ENCODE measurements at regions not wholly inside any gene's neighbourhood (a gene's known extent, or its start where the extent isn't known, plus 50 kb on each side); places are given as distances from the start of the nearest gene placed in this dataset.

GRCh38 chr1:25020173-25020845, 90.2 kb upstream of the RUNX3 start:
- Histone ChIP-seq H3F3A (ENCODE audit: insufficient read depth, low read length) (peaks cover 18% of the 10 kb centered on the region), H4K20me1 (ENCODE audit: insufficient read depth, low read length) (no peaks in the 10 kb centered on the region), H3K36me3 (replicated peaks; ENCODE audit: insufficient read depth, low read length) (no peaks in the 10 kb centered on the region), H3K9me3 (replicated peaks; ENCODE audit: insufficient read depth, low read length) (no peaks in the 10 kb centered on the region), H3K27ac (ENCODE audit: low read length) (no peak overlapping the region), H3K4me3 (ENCODE audit: low read length) (no peak overlapping the region), H3K9me2 (replicated peaks; ENCODE audit: insufficient read depth, low read length) (no peaks in the 10 kb centered on the region), H3K4me1 (ENCODE audit: low read length) (peaks cover 25% of the 10 kb centered on the region), H3K79me2 (ENCODE audit: low read length) (no peaks in the 10 kb centered on the region), H2AFZ (ENCODE audit: low read length) (no peak overlapping the region), H3K27me3 (replicated peaks; ENCODE audit: insufficient read depth, low read length) (no peaks in the 10 kb centered on the region), H3K9ac (ENCODE audit: low read length) (no peak overlapping the region), H3K4me2 (ENCODE audit: low read depth, low read length) (no peak overlapping the region)
- TF ChIP-seq CTCF (IDR thresholded peaks at IDR 0.05; ENCODE audit: low read length) (no peak), EZH2 (optimal IDR thresholded peaks at IDR 0.05; ENCODE audit: low read depth, low read length) (no peak), EZH2phosphoT487 (IDR thresholded peaks at IDR 0.05; ENCODE audit: low read length) (no peak)
- DNase-seq: no peak

DNA sequence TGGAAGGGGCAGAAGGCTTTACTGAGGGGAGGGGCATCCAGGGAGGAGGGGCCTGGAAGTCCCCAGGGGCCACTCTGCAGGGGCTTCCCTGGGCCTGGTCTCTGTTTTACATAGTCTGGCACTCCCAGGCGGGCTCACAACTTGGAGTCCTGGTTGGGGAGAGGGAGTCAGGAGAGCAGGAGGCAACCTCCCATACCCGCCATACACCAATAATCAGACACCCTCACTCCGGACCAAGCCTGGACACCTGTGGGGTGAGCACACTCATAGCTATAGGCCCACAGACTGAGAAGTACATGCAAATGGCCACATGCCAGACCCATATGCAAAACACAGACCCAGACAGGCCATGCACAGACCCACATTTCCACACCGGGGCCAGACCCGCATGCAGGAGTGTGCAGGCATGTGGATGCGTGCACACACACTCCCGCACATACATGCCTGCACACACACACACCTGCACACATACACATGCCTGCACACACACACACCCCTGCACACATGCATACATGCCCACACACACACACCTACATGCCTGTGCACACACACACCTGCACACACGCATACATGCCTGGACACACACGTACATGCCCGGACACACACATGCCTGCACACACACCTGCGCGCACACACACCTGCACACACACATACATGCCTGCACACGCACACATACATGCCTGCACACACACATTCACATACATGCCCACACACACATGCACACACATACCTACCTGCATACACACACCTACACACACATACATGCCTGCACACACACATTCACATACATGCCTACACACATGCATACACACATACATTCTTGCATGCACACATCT, 89.5 kb upstream of the RUNX3 start:
- no peak for DNase-seq
- Histone ChIP-seq H3K4me3 (ENCODE audit: low read length) (no peak overlapping the region), H3K79me2 (ENCODE audit: low read length) (no peaks in the 10 kb centered on the region), H3K4me1 (ENCODE audit: low read length) (peaks cover 25% of the 10 kb centered on the region), H2AFZ (ENCODE audit: low read length) (no peak overlapping the region), H3K9me3 (replicated peaks; ENCODE audit: insufficient read depth, low read length) (no peaks in the 10 kb centered on the region), H3K36me3 (replicated peaks; ENCODE audit: insufficient read depth, low read length) (no peaks in the 10 kb centered on the region), H3K9me2 (replicated peaks; ENCODE audit: insufficient read depth, low read length) (no peaks in the 10 kb centered on the region), H3K27me3 (replicated peaks; ENCODE audit: insufficient read depth, low read length) (no peaks in the 10 kb centered on the region), H3K9ac (ENCODE audit: low read length) (no peak overlapping the region), H3K27ac (ENCODE audit: low read length) (no peak overlapping the region), H4K20me1 (ENCODE audit: insufficient read depth, low read length) (no peaks in the 10 kb centered on the region), H3K4me2 (ENCODE audit: low read depth, low read length) (no peak overlapping the region), H3F3A (ENCODE audit: insufficient read depth, low read length) (peaks cover 18% of the 10 kb centered on the region)
- TF ChIP-seq CTCF (IDR thresholded peaks at IDR 0.05; ENCODE audit: low read length): no peak
- TF ChIP-seq EZH2phosphoT487 (IDR thresholded peaks at IDR 0.05; ENCODE audit: low read length): no peak
- TF ChIP-seq EZH2 (optimal IDR thresholded peaks at IDR 0.05; ENCODE audit: low read depth, low read length): no peak

GRCh38 chr1:25018943-25019336, 88.9 kb upstream of the RUNX3 start:
- TF ChIP-seq EZH2phosphoT487 (IDR thresholded peaks at IDR 0.05; ENCODE audit: low read length) (no peak), EZH2 (optimal IDR thresholded peaks at IDR 0.05; ENCODE audit: low read depth, low read length) (no peak), CTCF (IDR thresholded peaks at IDR 0.05; ENCODE audit: low read length) (no peak)
- Histone ChIP-seq H3K9me2 (replicated peaks; ENCODE audit: insufficient read depth, low read length) (no peaks in the 10 kb centered on the region), H3F3A (ENCODE audit: insufficient read depth, low read length) (peaks cover 18% of the 10 kb centered on the region), H3K4me2 (ENCODE audit: low read depth, low read length) (no peak overlapping the region), H3K36me3 (replicated peaks; ENCODE audit: insufficient read depth, low read length) (no peaks in the 10 kb centered on the region), H3K9me3 (replicated peaks; ENCODE audit: insufficient read depth, low read length) (no peaks in the 10 kb centered on the region), H3K9ac (ENCODE audit: low read length) (no peak overlapping the region), H3K4me3 (ENCODE audit: low read length) (no peak overlapping the region), H3K27me3 (replicated peaks; ENCODE audit: insufficient read depth, low read length) (no peaks in the 10 kb centered on the region), H3K79me2 (ENCODE audit: low read length) (no peaks in the 10 kb centered on the region), H4K20me1 (ENCODE audit: insufficient read depth, low read length) (no peaks in the 10 kb centered on the region), H3K27ac (ENCODE audit: low read length) (no peak overlapping the region), H2AFZ (ENCODE audit: low read length) (no peak overlapping the region), H3K4me1 (ENCODE audit: low read length) (peaks cover 25% of the 10 kb centered on the region)
- DNase-seq: no peak

All from MM.1S (cell line).